ENCODE measurements at regions not wholly inside any gene's neighbourhood (a gene's known extent, or its start where the extent isn't known, plus 50 kb on each side); places are given as distances from the start of the nearest gene placed in this dataset.
A peak's percentile ranks its signal among the peaks of the same experiment; 100 is the strongest.

DNA sequence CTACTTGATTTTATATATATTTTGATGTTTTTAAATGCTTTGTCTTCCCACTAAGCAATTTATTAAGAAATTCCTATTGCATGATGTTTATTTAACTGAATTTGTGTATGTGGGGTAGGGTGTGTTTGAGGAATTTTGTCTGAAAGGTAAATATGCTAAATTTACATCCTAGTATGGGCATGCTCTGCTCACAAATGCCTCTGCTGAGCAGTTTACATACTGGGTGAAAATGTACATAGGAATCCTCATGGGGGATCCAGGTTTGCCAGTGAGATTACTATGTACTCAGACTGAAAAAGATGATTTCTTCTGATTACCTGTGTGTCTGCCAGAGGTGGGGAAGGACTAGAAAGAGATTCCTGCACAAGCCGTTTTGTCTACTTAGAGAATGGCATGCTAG lies 126.6 kb downstream of the DISP1 start:
- no peaks in the 10 kb centered on the region for H3K27me3 Mint-ChIP-seq (ENCODE audit: insufficient read depth, unreplicated experiment)

GRCh38 chr1:222946436-222946835 lies 131.6 kb downstream of the DISP1 start:
- no peaks in the 10 kb centered on the region for H3K9me3 ChIP-seq
- no peaks in the 10 kb centered on the region for H3K4me1 ChIP-seq
- DNase-seq, result no peak
- intact Hi-C loops (cut with micrococcal nuclease; ENCODE audit: unreplicated experiment), result no loop called here
- no peak overlapping the region for H3K4me3 ChIP-seq (ENCODE audit: low read depth, low read length)
- H3K27me3 ChIP-seq (replicated peaks; ENCODE audit: control insufficient read depth, insufficient read depth, low read length), result no peaks in the 10 kb centered on the region
- no peaks in the 10 kb centered on the region for H3K27me3 Mint-ChIP-seq (ENCODE audit: insufficient read depth, unreplicated experiment)
- TF ChIP-seq, protein P1, sequence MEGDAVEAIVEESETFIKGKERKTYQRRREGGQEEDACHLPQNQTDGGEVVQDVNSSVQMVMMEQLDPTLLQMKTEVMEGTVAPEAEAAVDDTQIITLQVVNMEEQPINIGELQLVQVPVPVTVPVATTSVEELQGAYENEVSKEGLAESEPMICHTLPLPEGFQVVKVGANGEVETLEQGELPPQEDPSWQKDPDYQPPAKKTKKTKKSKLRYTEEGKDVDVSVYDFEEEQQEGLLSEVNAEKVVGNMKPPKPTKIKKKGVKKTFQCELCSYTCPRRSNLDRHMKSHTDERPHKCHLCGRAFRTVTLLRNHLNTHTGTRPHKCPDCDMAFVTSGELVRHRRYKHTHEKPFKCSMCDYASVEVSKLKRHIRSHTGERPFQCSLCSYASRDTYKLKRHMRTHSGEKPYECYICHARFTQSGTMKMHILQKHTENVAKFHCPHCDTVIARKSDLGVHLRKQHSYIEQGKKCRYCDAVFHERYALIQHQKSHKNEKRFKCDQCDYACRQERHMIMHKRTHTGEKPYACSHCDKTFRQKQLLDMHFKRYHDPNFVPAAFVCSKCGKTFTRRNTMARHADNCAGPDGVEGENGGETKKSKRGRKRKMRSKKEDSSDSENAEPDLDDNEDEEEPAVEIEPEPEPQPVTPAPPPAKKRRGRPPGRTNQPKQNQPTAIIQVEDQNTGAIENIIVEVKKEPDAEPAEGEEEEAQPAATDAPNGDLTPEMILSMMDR (IDR thresholded peaks at IDR 0.05; ENCODE audit: insufficient read depth in 1 of 2, low read depth in 1 of 2, low read length in 1 of 2, severe bottlenecking in 1 of 2, unreplicated experiment in 1 of 2), result no peak
- H3K9me3 Mint-ChIP-seq (ENCODE audit: unreplicated experiment), result no peaks in the 10 kb centered on the region
- peaks cover 4% of the 10 kb centered on the region for H3K4me1 Mint-ChIP-seq (ENCODE audit: low read depth, unreplicated experiment)
- peaks cover 6% of the 10 kb centered on the region for H3K36me3 Mint-ChIP-seq (ENCODE audit: insufficient read depth, unreplicated experiment)
- ChIA-PET POLR2A (no interaction called here), CTCF (no interaction called here)
- no TSS peak for BruUV-seq (replicated peaks)
- H3K36me3 ChIP-seq (ENCODE audit: control insufficient read depth, insufficient read depth, low read length), result peaks cover 2% of the 10 kb centered on the region; the same call in 1 of the 2 replicates
- H3K4me3 Mint-ChIP-seq (ENCODE audit: unreplicated experiment), result no peak overlapping the region
- no peak overlapping the region for H3K27ac Mint-ChIP-seq (ENCODE audit: unreplicated experiment)

More for the DNA sequence above, 126.6 kb downstream of the DISP1 start:
- Mint-ChIP-seq H3K9me3 (ENCODE audit: unreplicated experiment) (no peaks in the 10 kb centered on the region), H3K36me3 (ENCODE audit: insufficient read depth, unreplicated experiment) (peaks cover 6% of the 10 kb centered on the region), H3K4me3 (ENCODE audit: unreplicated experiment) (no peak overlapping the region), H3K4me1 (ENCODE audit: low read depth, unreplicated experiment) (peaks cover 11% of the 10 kb centered on the region), H3K27ac (ENCODE audit: unreplicated experiment) (peak overlapping the region; percentile 35)
- no TSS peak for BruUV-seq (replicated peaks)
- ChIA-PET CTCF (no interaction called here), POLR2A (no interaction called here)
- H3K27me3 ChIP-seq (replicated peaks; ENCODE audit: control insufficient read depth, insufficient read depth, low read length), result no peaks in the 10 kb centered on the region
- no peaks in the 10 kb centered on the region for H3K4me1 ChIP-seq
- H3K4me3 ChIP-seq (ENCODE audit: low read depth, low read length), result no peak overlapping the region
- no peaks in the 10 kb centered on the region for H3K9me3 ChIP-seq
- intact Hi-C loops (cut with micrococcal nuclease; ENCODE audit: unreplicated experiment), result no loop called here
- peaks cover 2% of the 10 kb centered on the region; the same call in 1 of the 2 replicates for H3K36me3 ChIP-seq (ENCODE audit: control insufficient read depth, insufficient read depth, low read length)
- TF ChIP-seq, protein P1 (IDR thresholded peaks at IDR 0.05; ENCODE audit: insufficient read depth in 1 of 2, low read depth in 1 of 2, low read length in 1 of 2, severe bottlenecking in 1 of 2, unreplicated experiment in 1 of 2), result no peak
- no peak for DNase-seq

DNA sequence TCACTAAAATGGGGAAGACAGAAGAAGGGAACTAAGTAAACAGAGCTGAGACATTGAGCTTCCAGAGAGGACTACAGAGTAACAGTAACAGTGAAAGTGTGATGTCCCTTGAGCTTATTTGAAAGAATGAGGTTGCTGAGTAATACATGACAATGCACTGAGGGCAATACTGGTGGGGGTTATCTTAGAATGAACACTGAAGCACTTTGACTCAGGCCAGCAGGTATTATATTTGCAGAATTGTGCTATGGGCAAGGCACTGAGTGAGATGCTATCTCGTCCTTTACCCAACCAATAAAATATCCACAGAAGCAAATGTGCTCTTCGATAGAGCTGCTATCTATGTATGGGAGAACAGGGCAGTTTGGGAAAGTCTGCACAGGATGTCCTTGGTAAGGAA lies 133.2 kb downstream of the DISP1 start:
- no peaks in the 10 kb centered on the region for H3K9me3 ChIP-seq
- CTCF ChIA-PET, result no interaction called here
- H3K27me3 Mint-ChIP-seq (ENCODE audit: insufficient read depth, unreplicated experiment), result no peaks in the 10 kb centered on the region

More for the DNA sequence above, 133.2 kb downstream of the DISP1 start:
- POLR2A ChIA-PET, result no interaction called here
- Histone ChIP-seq H3K4me3 (ENCODE audit: low read depth, low read length) (no peak overlapping the region), H3K4me1 (no peaks in the 10 kb centered on the region), H3K27me3 (replicated peaks; ENCODE audit: control insufficient read depth, insufficient read depth, low read length) (no peaks in the 10 kb centered on the region), H3K36me3 (ENCODE audit: control insufficient read depth, insufficient read depth, low read length) (no peaks in the 10 kb centered on the region)
- Mint-ChIP-seq H3K36me3 (ENCODE audit: insufficient read depth, unreplicated experiment) (peaks cover 3% of the 10 kb centered on the region), H3K9me3 (ENCODE audit: unreplicated experiment) (no peaks in the 10 kb centered on the region), H3K4me1 (ENCODE audit: low read depth, unreplicated experiment) (no peaks in the 10 kb centered on the region), H3K27ac (ENCODE audit: unreplicated experiment) (no peak overlapping the region), H3K4me3 (ENCODE audit: unreplicated experiment) (no peak overlapping the region)
- DNase-seq, result no peak
- TF ChIP-seq, protein P1 (IDR thresholded peaks at IDR 0.05; ENCODE audit: insufficient read depth in 1 of 2, low read depth in 1 of 2, low read length in 1 of 2, severe bottlenecking in 1 of 2, unreplicated experiment in 1 of 2), result no peak
- intact Hi-C loops (cut with micrococcal nuclease; ENCODE audit: unreplicated experiment), result no loop called here
- no TSS peak for BruUV-seq (replicated peaks)

All from Caco-2 (cell line).